ENCODE measurements at regions not wholly inside any gene's neighbourhood (a gene's known extent, or its start where the extent isn't known, plus 50 kb on each side); places are given as distances from the start of the nearest gene placed in this dataset.
"Not testable (repeated sequence)": the region's sequence is repeated elsewhere in the genome, so short reads cannot be mapped to it uniquely, and the experiment has no call there.

GRCh38 chr3:162710332-162711112 lies 1213.9 kb downstream of the OTOL1 start:
- intact Hi-C loops (cut with micrococcal nuclease) = no loop called here
- no peaks in the 10 kb centered on the region for H3K4me1 Mint-ChIP-seq (ENCODE audit: low read depth)

DNA sequence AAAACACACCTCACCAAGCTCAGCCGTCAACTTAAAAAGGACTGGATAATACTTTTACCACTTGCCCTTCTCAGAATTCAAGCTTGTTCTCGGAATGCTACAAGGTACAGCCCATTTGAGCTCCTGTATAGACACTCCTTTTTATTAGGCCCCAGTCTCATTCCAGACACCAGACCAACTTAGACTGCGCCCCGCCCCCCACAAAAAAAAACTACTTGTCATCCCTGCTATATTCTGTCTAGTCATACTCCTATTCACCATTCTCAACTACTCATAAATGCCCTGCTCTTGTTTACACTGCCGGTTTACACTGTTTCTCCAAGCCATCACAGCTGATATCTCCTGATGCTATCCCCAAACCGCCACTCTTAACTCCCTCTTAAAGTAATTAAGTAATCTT lies 1220.5 kb downstream of the OTOL1 start:
- H3K4me1 Mint-ChIP-seq (ENCODE audit: low read depth); H3K9me3 Mint-ChIP-seq; H3K27ac Mint-ChIP-seq; H3K36me3 Mint-ChIP-seq (ENCODE audit: low read depth); H3K4me3 Mint-ChIP-seq; DNase-seq (ENCODE audit: low spot score); H3K27me3 Mint-ChIP-seq (ENCODE audit: insufficient read depth); intact Hi-C loops (cut with micrococcal nuclease): not testable (repeated sequence)

More at GRCh38 chr3:162710332-162711112, 1213.9 kb downstream of the OTOL1 start:
- Mint-ChIP-seq H3K36me3 (ENCODE audit: low read depth) (no peaks in the 10 kb centered on the region), H3K4me3 (no peak overlapping the region), H3K9me3 (peaks cover 4% of the 10 kb centered on the region), H3K27ac (no peak overlapping the region), H3K27me3 (ENCODE audit: insufficient read depth) (no peaks in the 10 kb centered on the region)
- no peak for DNase-seq (ENCODE audit: low spot score)

GRCh38 chr3:162718697-162719096 lies 1222.1 kb downstream of the OTOL1 start:
- Mint-ChIP-seq H3K9me3 (no peaks in the 10 kb centered on the region), H3K4me3 (no peak overlapping the region), H3K27ac (no peak overlapping the region), H3K36me3 (ENCODE audit: low read depth) (no peaks in the 10 kb centered on the region), H3K4me1 (ENCODE audit: low read depth) (no peaks in the 10 kb centered on the region), H3K27me3 (ENCODE audit: insufficient read depth) (no peaks in the 10 kb centered on the region)
- DNase-seq (ENCODE audit: low spot score) = no peak
- intact Hi-C loops (cut with micrococcal nuclease) = no loop called here

DNA sequence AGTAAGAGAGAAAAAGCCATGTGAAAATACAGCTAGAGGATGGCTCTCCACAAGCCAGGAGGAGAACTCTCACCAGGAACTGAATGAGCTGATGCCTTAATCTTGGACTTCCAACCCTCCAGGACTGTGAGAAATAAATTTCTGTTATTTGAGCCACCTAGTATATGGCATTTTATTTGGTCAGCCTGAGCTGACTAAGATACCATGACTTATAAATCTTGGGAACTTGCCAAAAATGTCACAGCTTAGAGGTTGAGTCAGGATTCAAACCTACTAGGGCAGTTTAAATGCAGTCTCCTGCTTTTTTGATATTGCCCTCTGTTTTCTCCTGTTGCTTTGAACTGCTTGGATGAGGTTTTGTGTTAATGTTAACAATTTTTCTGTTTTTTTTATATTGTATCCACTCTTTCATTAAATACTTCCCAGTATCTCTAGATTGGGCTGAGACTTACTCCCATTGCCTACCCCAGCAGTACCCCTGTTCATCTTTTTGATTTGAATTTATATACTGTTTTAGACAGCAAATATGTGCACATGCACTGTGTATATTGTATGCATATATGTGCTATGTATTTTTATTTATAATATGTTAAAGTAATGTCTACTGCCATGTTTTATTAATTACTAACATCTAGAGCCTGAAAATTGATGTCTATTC lies 1223.2 kb downstream of the OTOL1 start:
- Mint-ChIP-seq H3K4me3 (no peak overlapping the region), H3K36me3 (ENCODE audit: low read depth) (no peaks in the 10 kb centered on the region), H3K27ac (no peak overlapping the region), H3K27me3 (ENCODE audit: insufficient read depth) (no peaks in the 10 kb centered on the region), H3K4me1 (ENCODE audit: low read depth) (no peaks in the 10 kb centered on the region), H3K9me3 (no peaks in the 10 kb centered on the region)
- intact Hi-C loops (cut with micrococcal nuclease) = no loop called here
- no peak for DNase-seq (ENCODE audit: low spot score)

- intact Hi-C loops (cut with micrococcal nuclease) = no loop called here
- no peak for DNase-seq (ENCODE audit: low spot score)
- Mint-ChIP-seq H3K9me3 (no peaks in the 10 kb centered on the region), H3K27ac (no peak overlapping the region), H3K27me3 (ENCODE audit: insufficient read depth) (no peaks in the 10 kb centered on the region), H3K36me3 (ENCODE audit: low read depth) (no peaks in the 10 kb centered on the region), H3K4me3 (no peak overlapping the region), H3K4me1 (ENCODE audit: low read depth) (no peaks in the 10 kb centered on the region)
These were observed 1225.1 kb downstream of the OTOL1 start for GRCh38 chr3:162721736-162722135.

GRCh38 chr3:162722337-162722736 lies 1225.7 kb downstream of the OTOL1 start:
- H3K27me3 Mint-ChIP-seq (ENCODE audit: insufficient read depth) = no peaks in the 10 kb centered on the region
- H3K4me3 Mint-ChIP-seq = no peak overlapping the region
- H3K9me3 Mint-ChIP-seq = no peaks in the 10 kb centered on the region
- no peak overlapping the region for H3K27ac Mint-ChIP-seq
- DNase-seq (ENCODE audit: low spot score) = no peak
- intact Hi-C loops (cut with micrococcal nuclease) = no loop called here
- no peaks in the 10 kb centered on the region for H3K4me1 Mint-ChIP-seq (ENCODE audit: low read depth)
- H3K36me3 Mint-ChIP-seq (ENCODE audit: low read depth) = no peaks in the 10 kb centered on the region

- H3K36me3 Mint-ChIP-seq (ENCODE audit: low read depth); DNase-seq (ENCODE audit: low spot score); H3K9me3 Mint-ChIP-seq; H3K4me1 Mint-ChIP-seq (ENCODE audit: low read depth); H3K27ac Mint-ChIP-seq; H3K4me3 Mint-ChIP-seq; H3K27me3 Mint-ChIP-seq (ENCODE audit: insufficient read depth); intact Hi-C loops (cut with micrococcal nuclease): not testable (repeated sequence)
These were observed 1226.2 kb downstream of the OTOL1 start for GRCh38 chr3:162722796-162723195.

GRCh38 chr3:162729686-162730085 lies 1233.1 kb downstream of the OTOL1 start:
- Mint-ChIP-seq H3K27me3 (ENCODE audit: insufficient read depth) (no peaks in the 10 kb centered on the region), H3K4me3 (no peak overlapping the region), H3K9me3 (no peaks in the 10 kb centered on the region), H3K36me3 (ENCODE audit: low read depth) (no peaks in the 10 kb centered on the region), H3K4me1 (ENCODE audit: low read depth) (no peaks in the 10 kb centered on the region), H3K27ac (no peak overlapping the region)
- intact Hi-C loops (cut with micrococcal nuclease) = no loop called here
- no peak for DNase-seq (ENCODE audit: low spot score)

GRCh38 chr3:162731961-162732360 lies 1235.4 kb downstream of the OTOL1 start:
- H3K4me3 Mint-ChIP-seq; H3K36me3 Mint-ChIP-seq (ENCODE audit: low read depth); intact Hi-C loops (cut with micrococcal nuclease); H3K27me3 Mint-ChIP-seq (ENCODE audit: insufficient read depth); H3K27ac Mint-ChIP-seq; H3K9me3 Mint-ChIP-seq; H3K4me1 Mint-ChIP-seq (ENCODE audit: low read depth); DNase-seq (ENCODE audit: low spot score): not testable (repeated sequence)

GRCh38 chr3:162738784-162739183 lies 1242.2 kb downstream of the OTOL1 start:
- no peak overlapping the region for H3K27ac Mint-ChIP-seq
- H3K9me3 Mint-ChIP-seq = no peaks in the 10 kb centered on the region
- no peaks in the 10 kb centered on the region for H3K4me1 Mint-ChIP-seq (ENCODE audit: low read depth)
- intact Hi-C loops (cut with micrococcal nuclease) = no loop called here
- DNase-seq (ENCODE audit: low spot score) = no peak
- no peaks in the 10 kb centered on the region for H3K36me3 Mint-ChIP-seq (ENCODE audit: low read depth)
- no peaks in the 10 kb centered on the region for H3K27me3 Mint-ChIP-seq (ENCODE audit: insufficient read depth)
- H3K4me3 Mint-ChIP-seq = no peak overlapping the region

- no peaks in the 10 kb centered on the region for H3K27me3 Mint-ChIP-seq (ENCODE audit: insufficient read depth)
- no peak for DNase-seq (ENCODE audit: low spot score)
- H3K4me1 Mint-ChIP-seq (ENCODE audit: low read depth) = no peaks in the 10 kb centered on the region
- intact Hi-C loops (cut with micrococcal nuclease) = no loop called here
- H3K36me3 Mint-ChIP-seq (ENCODE audit: low read depth) = no peaks in the 10 kb centered on the region
- H3K9me3 Mint-ChIP-seq = no peaks in the 10 kb centered on the region
- H3K4me3 Mint-ChIP-seq = no peak overlapping the region
- no peak overlapping the region for H3K27ac Mint-ChIP-seq
These were observed 1244.5 kb downstream of the OTOL1 start for GRCh38 chr3:162740941-162741596.

DNA sequence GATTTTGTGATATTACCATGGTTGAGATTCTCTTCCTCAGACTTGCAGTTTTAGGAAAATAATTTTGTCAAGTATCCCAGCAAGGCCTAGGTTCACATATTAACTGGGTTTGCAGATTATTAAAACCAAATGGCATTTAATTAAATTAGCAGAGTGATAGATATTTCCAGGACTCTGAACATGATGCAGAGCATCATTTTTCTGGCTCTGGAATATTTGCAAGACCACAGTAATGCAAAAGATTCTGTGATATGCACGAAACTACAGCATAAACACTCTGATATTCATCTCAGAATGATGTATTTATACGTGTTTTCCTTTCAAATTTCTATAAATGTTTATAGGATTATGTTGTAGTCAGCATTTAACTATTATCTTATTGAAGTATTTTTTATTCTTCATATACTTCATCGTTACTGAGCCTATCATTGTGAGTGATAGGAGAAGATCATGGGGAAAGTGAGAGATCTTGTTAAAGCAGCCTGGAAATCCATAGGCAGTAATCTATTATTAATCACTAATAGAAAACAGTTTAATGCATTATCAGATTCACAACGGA lies 1245.6 kb downstream of the OTOL1 start:
- no peak overlapping the region for H3K27ac Mint-ChIP-seq
- H3K27me3 Mint-ChIP-seq (ENCODE audit: insufficient read depth) = no peaks in the 10 kb centered on the region
- H3K4me3 Mint-ChIP-seq = no peak overlapping the region
- DNase-seq (ENCODE audit: low spot score) = no peak
- no peaks in the 10 kb centered on the region for H3K4me1 Mint-ChIP-seq (ENCODE audit: low read depth)
- intact Hi-C loops (cut with micrococcal nuclease) = no loop called here
- peaks cover 2% of the 10 kb centered on the region for H3K9me3 Mint-ChIP-seq
- H3K36me3 Mint-ChIP-seq (ENCODE audit: low read depth) = no peaks in the 10 kb centered on the region

DNA sequence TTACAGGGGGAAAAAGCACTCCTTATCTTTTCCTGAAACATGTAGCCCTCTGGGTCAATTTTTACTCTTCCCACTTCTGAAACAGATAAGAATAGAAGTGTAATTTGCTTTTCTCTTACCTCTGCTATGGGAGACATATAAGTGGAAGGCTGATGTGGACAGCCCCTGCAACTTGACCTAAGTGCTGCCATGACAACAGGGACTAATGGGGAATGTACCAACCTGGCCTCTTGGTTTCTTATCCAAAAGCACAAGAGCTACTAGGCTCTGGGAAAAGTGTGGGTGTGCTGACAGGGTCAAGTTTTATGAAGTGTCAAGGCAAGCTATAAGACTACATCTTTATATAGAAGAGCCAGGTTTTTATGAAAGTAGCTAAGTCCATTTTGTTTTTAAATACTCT lies 1246.5 kb downstream of the OTOL1 start:
- H3K9me3 Mint-ChIP-seq = peaks cover 5% of the 10 kb centered on the region
- no peaks in the 10 kb centered on the region for H3K36me3 Mint-ChIP-seq (ENCODE audit: low read depth)
- H3K4me3 Mint-ChIP-seq = no peak overlapping the region
- DNase-seq (ENCODE audit: low spot score) = no peak
- H3K4me1 Mint-ChIP-seq (ENCODE audit: low read depth) = no peaks in the 10 kb centered on the region
- H3K27ac Mint-ChIP-seq = no peak overlapping the region
- H3K27me3 Mint-ChIP-seq (ENCODE audit: insufficient read depth) = no peaks in the 10 kb centered on the region
- intact Hi-C loops (cut with micrococcal nuclease) = no loop called here

Data from activated T-helper 1 cell treated with anti-CD3 and anti-CD28 coated beads, Interleukin-12 subunit alpha, Interleukin-12 subunit beta, Interleukin-2, Interleukin-4 antibody, amounts not matched to agents 30 ng/mL and 10 ng/mL and 1 ng/mL, durations not matched to agents 14 hours and 24 hours and 36 hours (primary cell).